Bronchial epithelial cell (primary cell): ENCODE measurements at regions not wholly inside any gene's neighbourhood (a gene's known extent, or its start where the extent isn't known, plus 50 kb on each side); places are given as distances from the start of the nearest gene placed in this dataset.

ENCODE experiments used
- DNase-seq: peaks from one replicate; pipeline ENCODE4 v3.0.0-alpha.2; 2010; ENCODE audit warnings: low read depth
- FAIRE-seq: peaks from 2 replicates; lab custom pipeline; 2011; peaks lifted over from hg19 to GRCh38; lab: Jason Lieb, UNC
- H3K27me3 ChIP-seq: 2 replicates; pipeline ENCODE4 v1.5.1; 2011; ENCODE audit warnings: low read length; ENCODE audit not compliant: control insufficient read depth, insufficient read depth
- H3K36me3 ChIP-seq: 2 replicates; pipeline ENCODE4 v1.5.1; 2011; ENCODE audit warnings: low read length; ENCODE audit not compliant: control insufficient read depth, insufficient read depth
- H3K4me3 ChIP-seq: 2 replicates; pipeline ENCODE4 v1.5.1; 2011; ENCODE audit warnings: mild to moderate bottlenecking, low read depth, low read length, control low read depth
- CTCF ChIP-seq: IDR thresholded peaks from 2 replicates; pipeline ENCODE4 v1.5.1; 2011; ENCODE audit warnings: mild to moderate bottlenecking, moderate library complexity, low read length, control low read depth, inconsistent platforms; ENCODE audit not compliant: insufficient read depth, severe bottlenecking

- Histone ChIP-seq H3K27me3 (no peaks in the 10 kb centered on the region), H3K4me3 (no peak overlapping the region), H3K36me3 (no peaks in the 10 kb centered on the region)
- FAIRE-seq (no peak), DNase-seq (peak; percentile 45)
- TF ChIP-seq CTCF = no peak
Measured at GRCh38 chr5:145295236-145295835, 539.8 kb downstream of the PRELID2 start.

- no peak for TF ChIP-seq CTCF
- H3K27me3 ChIP-seq = no peaks in the 10 kb centered on the region
- DNase-seq = peak; percentile 26
- no peak for FAIRE-seq
- H3K36me3 ChIP-seq = no peaks in the 10 kb centered on the region
- no peak overlapping the region for H3K4me3 ChIP-seq
Measured at GRCh38 chr5:145294331-145294730, 540.8 kb downstream of the PRELID2 start.

- peak; percentile 67 for DNase-seq
Measured at GRCh38 chr5:145293716-145294115, 541.4 kb downstream of the PRELID2 start.

GRCh38 chr5:145292278-145292677 lies 542.9 kb downstream of the PRELID2 start:
- no peak for TF ChIP-seq CTCF
- no peaks in the 10 kb centered on the region for H3K27me3 ChIP-seq
- DNase-seq (no peak), FAIRE-seq (no peak)
- no peak overlapping the region for H3K4me3 ChIP-seq
- H3K36me3 ChIP-seq = no peaks in the 10 kb centered on the region

More at GRCh38 chr5:145293716-145294115, 541.4 kb downstream of the PRELID2 start:
- TF ChIP-seq CTCF = no peak
- Histone ChIP-seq H3K36me3 (no peaks in the 10 kb centered on the region), H3K4me3 (no peak overlapping the region), H3K27me3 (no peaks in the 10 kb centered on the region)
- no peak for FAIRE-seq

GRCh38 chr5:145283141-145283810 lies 551.9 kb downstream of the PRELID2 start:
- no peak overlapping the region for H3K4me3 ChIP-seq
- DNase-seq (peak; percentile 17), FAIRE-seq (no peak)
- no peak for TF ChIP-seq CTCF
- no peaks in the 10 kb centered on the region for H3K36me3 ChIP-seq
- H3K27me3 ChIP-seq = no peaks in the 10 kb centered on the region
